K562 (cell line): ENCODE measurements at regions not wholly inside any gene's neighbourhood (a gene's known extent, or its start where the extent isn't known, plus 50 kb on each side); places are given as distances from the start of the nearest gene placed in this dataset.
A peak's percentile ranks its signal among the peaks of the same experiment; 100 is the strongest.

Experiments used
- ATAC-seq: fragments of 200-7000 bp; cut with Tn5 transposase; 3 replicates; pipeline ENCODE4 v1.9.1; 2020; ENCODE audit warnings: moderate library complexity
- BruUV-seq: library from RNA; stranded (reverse); fragments of 400-500 nt; replicated peaks from 2 replicates; lab custom pipeline; 2021; lab: Mats Ljungman, UMichigan
- CTCF ChIA-PET: fragments of 300-600 bp; formaldehyde crosslinking; extraction: SDS; loops from one replicate; lab custom pipeline; 2021; ENCODE audit warnings: low intra/inter-chr PET ratio; lab: Yijun Ruan, JAX
- POLR2A ChIA-PET: fragments of 300-600, 350-650 bp; sonication (Branson Sonifier 250); formaldehyde crosslinking; extraction: SDS; loops from one replicate; lab custom pipeline; 2021; ENCODE audit warnings: antibody characterized with exemption, inconsistent platforms; lab: Yijun Ruan, JAX
- DNase-seq, 4 experiments: peaks; one replicate each; pipeline versions ENCODE4 v3.0.0 to v3.0.0-alpha.2; 2011 to 2018; ENCODE audit warnings: low spot score in 3 of 4, mixed read lengths in 3 of 4; ENCODE audit errors: extremely low read depth in 1 of 4
- FAIRE-seq: peaks from 2 replicates; lab custom pipeline; 2011; peaks lifted over from hg19 to GRCh38; lab: Jason Lieb, UNC
- H2AFZ ChIP-seq: 2 replicates; pipeline ENCODE4 v1.6.0; 2011; ENCODE audit warnings: low read depth, low read length, control low read depth, inconsistent platforms
- H3K27ac ChIP-seq: fragments of 200-600 bp; 3 replicates; pipeline ENCODE4 v1.8.0; 2011; ENCODE audit warnings: low read depth, mild to moderate bottlenecking, control low read depth, inconsistent platforms, low read length, moderate library complexity, mixed read lengths; ENCODE audit errors: extremely low read depth
- H3K27me3 ChIP-seq, 2 experiments: fragments of 300-600 bp in 1 of 2; 2 replicates in 1 of 2; 3 replicates in 1 of 2; pipeline versions ENCODE4 v1.6.0 to v1.8.0; 2011; ENCODE audit warnings: inconsistent platforms in 2 of 2, low read length in 2 of 2, mild to moderate bottlenecking in 1 of 2, mixed read lengths in 1 of 2, moderate library complexity in 1 of 2; ENCODE audit not compliant: control insufficient read depth in 2 of 2, insufficient read depth in 2 of 2
- H3K36me3 ChIP-seq: fragments of 300-600 bp; 3 replicates; pipeline ENCODE4 v1.8.0; 2011; ENCODE audit warnings: mild to moderate bottlenecking, low read length, inconsistent platforms; ENCODE audit not compliant: control insufficient read depth, insufficient read depth
- H3K4me1 ChIP-seq, 2 experiments: fragments of 200-600 bp in 1 of 2; replicated peaks in 1 of 2; 2 replicates in 1 of 2; 3 replicates in 1 of 2; pipeline versions ENCODE4 v1.5.1 to v1.8.0; 2011; ENCODE audit warnings: inconsistent platforms in 2 of 2, low read length in 2 of 2, mild to moderate bottlenecking in 1 of 2, mixed read lengths in 1 of 2, moderate library complexity in 1 of 2; ENCODE audit not compliant: control insufficient read depth in 2 of 2, insufficient read depth in 2 of 2
- H3K4me2 ChIP-seq: 2 replicates; pipeline ENCODE4 v1.6.1; 2011; ENCODE audit warnings: low read length, control low read depth, inconsistent platforms, mixed read lengths; ENCODE audit not compliant: insufficient read depth
- H3K4me3 ChIP-seq: fragments of 200-600 bp; sonication (generic), shearing (Covaris generic); 2 replicates; pipeline ENCODE4 v1.5.1; 2016; ENCODE audit warnings: control low read depth, inconsistent platforms
- H3K79me2 ChIP-seq: fragments of 200-600 bp; 3 replicates; pipeline ENCODE4 v1.8.0; 2011; ENCODE audit warnings: low read length, inconsistent platforms; ENCODE audit not compliant: control insufficient read depth, insufficient read depth
- H3K9ac ChIP-seq, 2 experiments: 2 replicates each; pipeline versions ENCODE4 v1.6.0 to v1.6.1; 2011; ENCODE audit warnings: low read depth in 2 of 2, low read length in 2 of 2, control low read depth in 1 of 2, inconsistent platforms in 1 of 2, mild to moderate bottlenecking in 1 of 2, mixed read lengths in 1 of 2; ENCODE audit not compliant: insufficient read depth in 1 of 2
- H3K9me1 ChIP-seq: one replicate; pipeline ENCODE4 v1.6.0; 2011; ENCODE audit warnings: inconsistent platforms, mild to moderate bottlenecking, low read length, moderate library complexity; ENCODE audit not compliant: control insufficient read depth, insufficient read depth
- H3K9me3 ChIP-seq: replicated peaks from 2 replicates; pipeline ENCODE4 v1.5.1; 2011; ENCODE audit warnings: low read depth, low read length, inconsistent platforms; ENCODE audit not compliant: control insufficient read depth, insufficient read depth
- H4K20me1 ChIP-seq: replicated peaks from 2 replicates; pipeline ENCODE4 v1.6.1; 2011; ENCODE audit warnings: low read length, inconsistent platforms, mixed read lengths; ENCODE audit not compliant: control insufficient read depth, insufficient read depth
- ARID1B ChIP-seq: fragments of 450-650 bp; IDR thresholded peaks from 2 replicates; pipeline ENCODE4 v1.6.1; 2016; ENCODE audit warnings: antibody characterized with exemption, mild to moderate bottlenecking, inconsistent platforms
- BRF1 ChIP-seq: IDR thresholded peaks from 3 replicates; pipeline ENCODE4 v1.6.1; 2011; ENCODE audit warnings: borderline replicate concordance, mild to moderate bottlenecking; ENCODE audit not compliant: insufficient read length; ENCODE audit errors: extremely low read depth
- CBFA2T2 ChIP-seq: fragments of 450-650 bp; conservative IDR thresholded peaks from 2 replicates; pipeline ENCODE4 v1.6.1; 2017; ENCODE audit warnings: mild to moderate bottlenecking
- CBFA2T3 ChIP-seq: fragments of 450-650 bp; IDR thresholded peaks from 2 replicates; pipeline ENCODE4 v1.6.1; 2017
- EGR1 ChIP-seq: fragments of 450-650 bp; conservative IDR thresholded peaks from 2 replicates; pipeline ENCODE4 v1.6.1; 2017; ENCODE audit warnings: mild to moderate bottlenecking
- HMG20B ChIP-seq: fragments of 250-450 bp; sonication (Bioruptor Pico); IDR thresholded peaks from 2 replicates; pipeline ENCODE4 v1.5.0; 2021; ENCODE audit warnings: mild to moderate bottlenecking
- TAL1 ChIP-seq: fragments of 450-650 bp; IDR thresholded peaks from 2 replicates; pipeline ENCODE4 v1.6.1; 2016; ENCODE audit warnings: mild to moderate bottlenecking
- TEAD4 ChIP-seq, 2 experiments: sonication (generic) in 1 of 2; formaldehyde crosslinking in 1 of 2; IDR thresholded peaks; 2 replicates each; pipeline versions ENCODE4 v1.6.1 to v1.8.0; 2012 to 2022; ENCODE audit warnings: borderline replicate concordance in 1 of 2, inconsistent platforms in 1 of 2, low read length in 1 of 2, mild to moderate bottlenecking in 1 of 2, missing genetic modification reagents in 1 of 2
- YBX1 ChIP-seq: fragments of 450-650 bp; IDR thresholded peaks from 2 replicates; pipeline ENCODE4 v1.7.1; 2016; ENCODE audit warnings: mild to moderate bottlenecking
- WGBS: fragments of 100-300 bp; shearing (Covaris generic); methylation state at CpG from one replicate; pipeline ENCODE4 v1.1.6; 2016; ENCODE audit warnings: low coverage, mixed read lengths; ENCODE audit not compliant: insufficient coverage; ENCODE audit errors: missing lambda C conversion rate; 5-methylcytosine and 5-hydroxymethylcytosine counted together
- in situ Hi-C: fragments of 300-500 bp; cut with MboI; formaldehyde crosslinking; loops from 4 replicates; pipeline ENCODE4 v1.15.0; 2018; ENCODE audit warnings: inconsistent platforms, mixed read lengths
- intact Hi-C: fragments of 100-400 bp; cut with micrococcal nuclease; formaldehyde crosslinking; loops from 2 replicates; pipeline ENCODE4 v1.14.2; 2022

DNA sequence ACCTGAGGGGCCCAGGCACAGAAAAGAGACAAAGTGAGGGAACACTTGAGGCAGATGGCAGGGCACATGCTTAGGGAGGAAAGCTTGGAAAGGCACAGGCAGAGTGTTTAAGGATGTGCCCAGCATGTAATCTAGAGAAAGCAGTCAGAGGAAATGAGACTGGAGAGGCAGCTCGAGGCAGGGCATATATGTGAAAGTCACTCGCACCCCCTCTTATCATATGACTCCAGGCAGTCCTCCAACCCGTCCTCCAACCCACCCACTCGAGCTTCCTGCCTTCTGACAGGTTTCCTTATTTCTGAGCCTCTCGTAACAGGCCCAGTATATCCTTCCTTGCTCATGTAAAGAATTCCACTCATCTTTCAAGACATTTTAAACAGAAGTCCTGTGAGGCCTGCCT is 294.0 kb downstream of the SOX2 start:
- no peaks in the 10 kb centered on the region for H3K79me2 ChIP-seq
- H3K4me2 ChIP-seq: no peak overlapping the region; the same call in none of the 2 replicates
- ChIA-PET POLR2A (interaction anchor here (0.6 to 0.9 kb wide), 2 partner anchors 10 to 55 kb away, joined by 3 read pairs; no protein-coding TSS in a partner anchor), CTCF (no interaction called here)
- H3K27me3 ChIP-seq: no peaks in the 10 kb centered on the region
- no peak overlapping the region for H3K4me3 ChIP-seq
- BruUV-seq: no TSS peak
- H3K9me3 ChIP-seq: no peaks in the 10 kb centered on the region
- H3K9ac ChIP-seq: no peak overlapping the region
- ATAC-seq (0 out of 3 replicates have a peak, but pooled peaks have one; percentile 35), FAIRE-seq (no peak), DNase-seq (peak in 2 of 4 experiments; percentile 34 to 35)
- no peak overlapping the region for H2AFZ ChIP-seq
- 0% methylated on average over 5 of the region's 5 CpGs for WGBS
- no peaks in the 10 kb centered on the region for H3K36me3 ChIP-seq
- TF ChIP-seq BRF1 (no peak), CBFA2T2 (peak; percentile 27; the same call in 1 of the 2 replicates), TEAD4 (IDR thresholded peaks at IDR 0.05; ENCODE audit: low read length) (no peak), TEAD4 (CRISPR knock-in tag; IDR thresholded peaks at IDR 0.05; ENCODE audit: borderline replicate concordance) (no peak), YBX1 (no peak), CBFA2T3 (peak; percentile 56), ARID1B (0 out of 2 replicates have a peak, but pooled peaks have one; percentile 9), EGR1 (peak; percentile 49; the same call in 1 of the 2 replicates), HMG20B (no peak), TAL1 (peak; percentile 19; the same call in 1 of the 2 replicates)
- intact Hi-C loops: no loop called here
- in situ Hi-C loops: no loop called here
- H3K4me1 ChIP-seq: no peaks in the 10 kb centered on the region; a peak in 1 of 5 replicates
- no peaks in the 10 kb centered on the region for H3K9me1 ChIP-seq
- no peak overlapping the region for H3K27ac ChIP-seq
- H4K20me1 ChIP-seq: no peaks in the 10 kb centered on the region
